OCI-LY1 (cell line): ENCODE measurements at regions not wholly inside any gene's neighbourhood (a gene's known extent, or its start where the extent isn't known, plus 50 kb on each side); places are given as distances from the start of the nearest gene placed in this dataset.

Experiments used
- EZH2 ChIP-seq: fragments of 200-600 bp; sonication (generic), shearing (Covaris generic); IDR thresholded peaks from 2 replicates; pipeline ENCODE4 v1.8.0; 2017; ENCODE audit warnings: borderline replicate concordance, mixed run types, mild to moderate bottlenecking, antibody characterized with exemption, low read length, moderate library complexity, mixed read lengths
- TF ChIP-seq, protein P1 (sequence below): fragments of 200-600 bp; sonication (generic), shearing (Covaris generic); IDR thresholded peaks from 2 replicates; pipeline ENCODE4 v1.5.1; 2017; ENCODE audit warnings: mild to moderate bottlenecking, antibody characterized with exemption, low read length, moderate library complexity, mixed read lengths

DNA sequence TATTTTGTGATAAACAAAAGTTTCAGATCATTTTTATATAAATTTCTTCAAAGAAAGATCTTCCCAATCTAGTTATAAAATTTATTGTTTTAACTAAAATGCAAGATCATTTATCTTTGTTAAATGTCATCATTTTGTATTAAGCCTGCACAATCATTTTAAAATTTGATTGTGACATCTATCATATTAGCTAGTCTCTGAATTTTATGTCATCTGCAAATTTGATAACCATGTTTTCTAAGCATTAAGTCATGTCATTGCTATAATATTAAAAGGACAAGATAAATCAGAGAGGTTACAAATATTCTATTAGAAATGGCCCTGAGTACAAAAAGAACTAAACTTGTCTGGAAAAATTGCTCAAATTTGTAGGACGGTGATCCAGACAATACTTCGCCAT is 175.9 kb downstream of the PTN start:
- TF ChIP-seq, protein P1, sequence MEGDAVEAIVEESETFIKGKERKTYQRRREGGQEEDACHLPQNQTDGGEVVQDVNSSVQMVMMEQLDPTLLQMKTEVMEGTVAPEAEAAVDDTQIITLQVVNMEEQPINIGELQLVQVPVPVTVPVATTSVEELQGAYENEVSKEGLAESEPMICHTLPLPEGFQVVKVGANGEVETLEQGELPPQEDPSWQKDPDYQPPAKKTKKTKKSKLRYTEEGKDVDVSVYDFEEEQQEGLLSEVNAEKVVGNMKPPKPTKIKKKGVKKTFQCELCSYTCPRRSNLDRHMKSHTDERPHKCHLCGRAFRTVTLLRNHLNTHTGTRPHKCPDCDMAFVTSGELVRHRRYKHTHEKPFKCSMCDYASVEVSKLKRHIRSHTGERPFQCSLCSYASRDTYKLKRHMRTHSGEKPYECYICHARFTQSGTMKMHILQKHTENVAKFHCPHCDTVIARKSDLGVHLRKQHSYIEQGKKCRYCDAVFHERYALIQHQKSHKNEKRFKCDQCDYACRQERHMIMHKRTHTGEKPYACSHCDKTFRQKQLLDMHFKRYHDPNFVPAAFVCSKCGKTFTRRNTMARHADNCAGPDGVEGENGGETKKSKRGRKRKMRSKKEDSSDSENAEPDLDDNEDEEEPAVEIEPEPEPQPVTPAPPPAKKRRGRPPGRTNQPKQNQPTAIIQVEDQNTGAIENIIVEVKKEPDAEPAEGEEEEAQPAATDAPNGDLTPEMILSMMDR, result no peak
- TF ChIP-seq EZH2, result no peak
